ENCODE measurements at regions not wholly inside any gene's neighbourhood (a gene's known extent, or its start where the extent isn't known, plus 50 kb on each side); places are given as distances from the start of the nearest gene placed in this dataset.

DNA sequence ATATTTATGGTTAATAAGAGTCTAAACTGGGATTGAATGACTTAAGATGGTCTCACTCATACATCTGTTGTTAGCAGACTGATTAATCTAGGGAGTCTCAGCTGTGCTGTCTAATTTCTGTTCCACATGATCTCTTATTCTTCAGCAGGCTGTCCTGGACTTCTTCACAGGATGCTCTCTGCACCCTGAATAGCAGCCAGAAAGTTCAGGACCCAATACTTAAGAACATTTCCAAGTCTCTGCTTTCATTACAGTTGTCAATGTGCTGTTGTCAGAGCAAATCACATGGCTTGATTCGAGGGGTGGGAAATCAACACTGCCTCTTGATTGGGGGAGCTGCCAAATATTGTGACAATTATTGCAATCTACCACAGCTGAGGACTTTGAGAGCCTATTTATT is 627.1 kb upstream of the SLC8A1 start:
- no peak for DNase-seq

DNA sequence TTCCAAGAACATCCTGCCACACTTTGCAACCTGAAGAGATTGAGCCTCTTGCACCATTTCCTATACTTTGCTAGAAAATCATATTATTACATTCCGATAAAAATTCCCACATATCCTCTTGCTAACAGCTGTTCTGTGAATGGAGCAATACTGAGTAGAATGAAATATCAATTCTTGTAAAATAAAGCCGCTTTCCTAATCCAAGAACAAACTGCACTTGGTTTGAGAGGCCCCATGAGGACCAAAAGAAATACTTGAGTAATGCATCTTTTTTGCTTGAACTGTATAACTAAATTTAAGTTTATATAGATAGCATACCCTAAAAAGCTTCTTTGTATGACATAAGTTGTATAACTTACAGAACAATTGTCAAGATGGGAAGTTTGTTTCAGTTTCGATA is 632.4 kb upstream of the SLC8A1 start:
- no peak for DNase-seq

DNA sequence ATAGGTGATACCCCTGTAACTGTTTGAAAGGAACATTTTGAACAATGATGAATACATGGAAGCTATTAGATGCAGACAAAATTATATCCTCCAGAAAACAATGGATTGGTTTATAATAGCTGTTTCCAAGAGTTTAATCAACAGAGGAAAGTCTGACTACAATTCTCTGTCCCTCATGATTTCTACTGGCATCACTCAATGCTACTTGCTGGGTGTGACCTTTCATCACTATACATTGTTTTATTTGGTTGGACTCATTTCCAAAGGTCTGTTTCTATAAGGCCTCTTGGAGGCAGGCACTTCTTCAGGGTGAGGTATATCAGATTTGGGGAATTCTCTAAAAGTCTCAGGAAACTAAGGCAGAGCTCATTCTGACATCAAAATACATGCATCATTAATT is 636.1 kb upstream of the SLC8A1 start:
- no peak for DNase-seq

DNA sequence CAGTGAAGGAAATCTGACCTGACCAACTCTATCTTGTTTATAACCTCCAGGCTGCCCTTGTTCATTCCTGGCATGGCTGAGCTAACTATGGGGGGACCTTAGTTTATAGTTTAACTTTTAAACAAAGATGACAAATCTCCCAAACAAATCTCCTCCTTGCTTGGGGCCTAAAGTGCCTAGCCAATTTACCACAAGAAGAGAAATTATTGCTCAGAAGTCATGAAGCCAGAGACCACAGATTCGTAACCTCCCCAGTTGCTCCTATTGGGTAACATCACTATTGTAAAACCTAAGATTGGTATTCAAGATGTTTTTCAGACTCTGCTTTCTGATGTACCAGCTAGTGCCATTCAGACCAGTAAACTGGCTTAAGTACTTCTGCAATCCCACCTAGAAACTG is 649.4 kb upstream of the SLC8A1 start:
- no peak for DNase-seq

DNA sequence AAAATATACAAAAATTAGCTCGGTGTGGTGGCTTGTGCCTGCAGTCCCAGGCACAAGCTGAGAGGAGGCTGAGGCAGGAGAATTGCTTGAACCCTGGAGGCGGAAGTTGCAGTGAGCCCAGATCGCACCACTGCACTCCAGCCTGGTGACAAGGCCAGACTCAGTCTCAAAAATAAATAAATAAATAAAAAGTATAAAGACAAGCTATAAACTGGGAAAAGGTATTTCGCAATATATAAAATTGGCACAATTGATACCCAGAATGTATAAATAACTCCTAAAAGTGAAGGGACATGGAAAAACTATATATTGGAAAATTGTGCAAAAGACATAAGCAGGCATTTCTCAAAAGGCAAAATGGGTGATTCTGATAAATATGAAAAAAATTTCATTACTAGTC is 657.9 kb upstream of the SLC8A1 start:
- DNase-seq = no peak

DNA sequence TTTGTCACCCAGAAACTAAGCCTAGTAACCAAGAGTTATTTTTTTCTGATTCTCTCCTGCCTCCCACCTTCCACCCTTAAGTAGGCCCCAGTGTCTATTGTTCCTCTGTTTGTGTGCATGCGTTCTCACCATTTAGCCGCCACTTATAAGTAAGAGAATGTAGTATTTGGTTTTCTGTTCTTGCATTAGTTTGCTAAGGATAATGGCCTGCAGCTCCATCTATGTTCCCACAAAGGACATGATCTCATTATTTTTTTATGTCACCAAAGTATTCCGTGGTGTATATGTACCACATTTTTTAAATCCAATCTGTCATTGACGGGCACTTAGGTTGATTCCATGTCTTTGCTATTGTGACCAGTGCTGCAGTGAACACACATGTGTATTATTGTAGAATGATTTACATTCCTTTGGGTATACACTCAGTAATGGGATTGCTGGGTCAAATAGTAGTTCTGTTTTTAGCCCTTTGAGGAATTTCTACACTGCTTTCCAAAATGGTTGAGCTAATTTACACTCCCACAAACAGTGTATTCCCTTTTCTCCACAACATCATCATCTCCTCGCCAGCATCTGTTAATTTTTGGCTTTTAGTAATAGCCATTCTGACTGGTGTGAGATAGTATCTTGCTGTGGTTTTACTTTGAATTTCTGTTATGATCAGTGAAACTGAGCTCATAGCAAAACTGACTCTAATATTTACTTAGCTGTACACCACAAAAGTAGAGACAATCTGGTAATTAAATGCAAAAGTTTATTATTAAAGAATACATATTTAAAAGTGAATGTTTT is 660.1 kb upstream of the SLC8A1 start:
- DNase-seq = no peak

DNA sequence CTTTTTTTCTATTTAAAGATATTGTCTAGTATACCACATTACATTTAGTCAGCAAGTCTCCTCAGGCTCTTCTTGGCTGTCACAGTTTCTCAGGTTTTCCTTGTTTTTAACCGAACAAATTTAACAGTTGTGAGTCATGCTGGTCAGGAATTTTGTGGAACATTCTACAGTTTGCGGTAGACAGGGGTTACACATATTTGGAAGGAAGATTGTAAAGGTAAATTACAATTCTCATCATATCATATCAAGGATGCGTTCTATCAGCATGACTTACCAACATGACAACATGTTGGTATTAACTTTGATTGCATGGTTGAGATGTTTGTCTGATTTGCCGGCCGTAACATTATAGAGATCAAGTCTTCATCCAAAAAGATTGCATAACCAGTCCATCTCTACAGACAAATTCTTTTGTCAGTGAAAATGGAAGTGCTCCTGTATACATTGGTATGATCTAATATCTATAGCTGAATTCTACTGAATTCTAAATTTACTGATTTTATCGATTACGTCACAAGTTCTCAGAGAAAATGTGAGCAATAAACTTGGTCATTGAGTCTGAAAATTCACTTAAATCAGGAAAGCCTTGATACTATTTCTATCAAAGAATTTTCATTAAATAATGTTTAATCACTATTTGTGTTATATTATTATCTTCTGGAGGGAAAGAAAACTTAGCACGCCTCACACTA is 664.4 kb upstream of the SLC8A1 start:
- no peak for DNase-seq

DNA sequence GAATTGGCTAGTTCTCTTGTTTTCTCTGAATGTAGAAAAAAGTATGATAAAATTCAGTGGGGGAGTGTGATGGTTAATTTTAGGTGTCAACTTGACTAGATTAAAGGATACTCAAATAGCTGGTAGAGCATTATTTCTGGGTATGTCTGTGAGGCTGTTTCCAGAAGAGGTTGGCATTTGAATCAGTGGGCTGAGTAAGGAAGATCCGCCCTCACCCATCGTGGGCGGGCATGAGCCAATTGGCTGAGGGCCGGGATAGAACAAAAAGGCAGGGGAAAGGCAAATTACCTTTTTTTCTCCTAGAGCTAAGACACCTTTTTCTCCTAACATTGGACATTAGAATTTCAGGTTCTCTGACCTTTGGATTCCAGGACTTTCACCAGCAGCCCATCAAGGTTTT is 667.6 kb upstream of the SLC8A1 start:
- no peak for DNase-seq

DNA sequence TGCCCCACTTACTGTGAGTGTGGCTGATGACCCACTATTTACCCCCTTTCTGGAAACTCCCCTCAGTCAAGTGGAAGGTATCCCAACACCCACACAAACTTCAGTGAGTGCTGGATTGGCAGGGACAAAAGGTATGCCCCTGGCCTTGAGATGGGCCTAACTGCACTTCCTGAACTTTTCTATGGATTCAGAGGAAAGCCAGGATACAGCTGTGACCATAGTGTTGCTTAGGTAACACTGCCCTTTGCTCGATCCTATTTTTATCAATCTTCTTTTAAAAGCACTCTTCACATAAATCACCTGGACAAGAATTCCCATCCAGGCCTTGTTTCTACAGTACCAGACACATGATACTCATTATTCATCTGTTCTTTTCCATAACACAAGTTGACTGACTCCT is 671.5 kb upstream of the SLC8A1 start:
- DNase-seq = no peak

DNA sequence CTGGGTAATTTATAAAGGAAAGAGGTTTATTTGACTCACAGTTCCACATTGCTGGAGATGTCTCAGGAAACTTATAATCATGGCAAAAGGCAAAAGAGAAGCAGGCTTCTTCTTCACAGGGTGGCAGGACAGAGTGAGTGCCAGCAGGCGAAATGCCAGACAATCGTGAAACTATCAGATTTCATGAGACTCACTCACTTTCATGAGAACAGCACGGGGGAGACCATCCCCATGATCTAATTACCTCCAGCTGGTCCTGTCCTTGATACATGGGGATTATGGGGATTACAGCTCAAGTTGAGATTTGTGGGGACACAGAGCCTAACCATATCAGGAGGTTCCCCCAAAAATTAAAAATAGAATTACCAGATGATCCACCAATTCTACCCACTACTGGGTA is 675.5 kb upstream of the SLC8A1 start:
- peak; percentile 33 for DNase-seq

DNA sequence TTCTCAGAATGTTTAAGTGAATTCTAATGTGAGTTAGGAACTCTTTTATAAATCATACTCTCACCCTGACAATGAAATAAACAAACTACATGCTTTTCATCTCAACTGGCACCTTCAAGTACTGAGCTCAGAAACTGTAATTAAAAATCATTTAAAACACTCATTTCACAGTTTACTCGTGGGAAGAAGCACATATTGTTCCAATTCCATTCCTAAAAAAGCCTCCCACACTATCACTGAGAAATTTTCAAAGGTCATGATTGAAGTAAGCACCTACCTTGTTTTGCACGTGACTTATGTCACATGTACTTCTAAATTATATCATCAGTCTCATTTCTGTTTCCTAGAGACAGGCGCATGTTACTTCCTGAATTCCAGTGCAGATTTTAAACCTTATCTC is 678.1 kb upstream of the SLC8A1 start:
- DNase-seq = no peak

DNA sequence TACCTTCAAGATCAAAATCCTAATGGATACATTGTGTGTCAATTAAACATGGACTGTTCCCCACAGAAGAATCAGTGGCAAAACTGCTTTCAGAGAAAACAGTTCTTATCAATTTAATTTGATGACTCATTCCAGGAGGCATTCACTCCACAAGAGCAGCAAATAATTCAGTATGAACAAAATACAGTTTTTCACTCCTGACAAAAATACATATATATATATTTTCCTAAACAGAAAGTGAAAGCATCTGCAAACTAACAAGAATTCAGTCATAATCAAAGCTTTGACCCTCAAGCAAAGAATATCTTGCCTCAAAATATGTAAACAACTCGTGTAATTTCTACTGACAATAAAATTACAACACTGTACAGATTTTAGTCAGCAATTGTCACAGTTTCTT is 685.1 kb upstream of the SLC8A1 start:
- DNase-seq = no peak

DNA sequence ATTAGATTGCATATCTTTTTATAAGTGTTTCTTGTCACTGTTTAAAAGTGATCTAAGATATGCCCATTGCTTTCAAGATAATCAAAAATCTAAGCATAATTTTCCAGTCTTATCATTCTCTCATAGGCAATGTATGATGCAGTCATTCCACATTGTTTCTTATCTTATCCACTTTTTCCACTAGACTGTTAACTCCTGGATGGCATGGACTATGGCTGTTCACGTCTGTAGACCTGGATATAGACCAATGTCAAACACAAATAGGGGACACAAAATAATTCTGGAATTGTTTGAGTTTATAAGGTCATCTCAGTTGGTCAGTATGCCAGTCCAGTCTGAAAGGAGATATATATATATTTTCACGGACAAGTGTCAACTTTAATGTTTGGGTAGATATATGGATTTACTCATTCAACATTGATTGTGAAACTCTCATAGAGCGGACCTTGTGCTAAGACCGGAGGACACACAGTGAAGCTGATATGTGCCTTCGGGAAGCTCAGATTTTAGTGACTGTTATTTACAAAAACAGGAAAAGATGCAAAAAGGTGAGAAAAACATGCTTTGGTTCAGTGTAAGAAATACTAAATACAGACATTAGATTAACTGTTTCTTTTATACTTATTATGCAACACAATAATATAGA is 689.4 kb upstream of the SLC8A1 start:
- no peak for DNase-seq

DNA sequence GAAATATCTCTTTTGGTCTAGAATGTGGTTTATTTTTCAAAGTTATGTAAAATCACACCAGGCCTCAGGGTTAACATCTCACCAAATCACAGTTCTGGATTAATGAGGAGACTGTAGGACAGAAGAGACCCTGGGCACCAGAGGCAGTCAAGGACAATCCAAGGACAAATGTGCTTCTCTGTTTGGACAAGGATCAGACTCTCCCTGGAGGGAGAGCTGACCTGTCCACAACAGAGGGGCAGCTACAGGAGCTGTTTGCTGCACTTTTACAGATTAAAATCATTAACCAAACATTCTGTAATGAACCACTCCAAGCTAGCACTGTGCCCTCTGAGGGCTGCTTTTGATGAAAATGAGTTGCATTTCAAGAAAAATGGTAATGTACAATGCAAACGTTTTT is 690.6 kb upstream of the SLC8A1 start:
- DNase-seq = no peak

DNA sequence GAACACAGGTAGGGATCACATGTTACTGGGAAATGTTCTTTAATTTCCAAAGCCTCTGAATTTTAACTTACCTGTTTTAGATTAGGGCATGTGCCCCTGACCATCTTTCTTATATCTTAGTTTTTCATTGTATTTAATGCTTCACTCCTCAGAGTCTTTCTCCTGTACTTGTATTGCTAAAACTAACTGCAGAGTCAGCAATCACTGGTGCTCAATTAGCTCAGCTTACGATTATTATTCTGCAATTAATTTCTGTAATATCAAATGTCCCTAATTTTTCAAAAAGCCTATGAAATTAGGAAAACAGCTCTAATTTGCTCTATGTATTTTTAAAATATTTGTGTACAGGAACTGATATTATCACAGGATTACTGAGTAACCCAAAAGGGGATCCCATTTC is 693.2 kb upstream of the SLC8A1 start:
- no peak for DNase-seq

DNA sequence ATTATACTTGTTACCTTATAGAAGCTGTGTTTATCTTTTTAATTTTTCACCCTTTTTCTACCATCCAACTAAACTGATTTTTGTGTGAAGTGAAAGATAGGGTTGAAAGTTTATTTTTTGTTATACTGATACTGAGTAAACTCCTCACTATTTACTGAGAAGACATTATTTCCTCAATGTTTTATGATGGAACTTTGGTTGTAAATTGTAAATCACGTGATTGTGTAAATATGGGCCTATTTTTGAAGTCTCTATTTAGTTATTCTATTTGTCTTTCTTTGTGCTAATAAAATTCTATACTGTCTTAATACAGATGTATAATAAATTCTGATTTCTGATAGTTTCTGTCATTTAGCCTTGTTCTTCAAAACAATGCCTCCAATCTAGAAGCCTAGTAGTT is 697.2 kb upstream of the SLC8A1 start:
- no peak for DNase-seq

DNA sequence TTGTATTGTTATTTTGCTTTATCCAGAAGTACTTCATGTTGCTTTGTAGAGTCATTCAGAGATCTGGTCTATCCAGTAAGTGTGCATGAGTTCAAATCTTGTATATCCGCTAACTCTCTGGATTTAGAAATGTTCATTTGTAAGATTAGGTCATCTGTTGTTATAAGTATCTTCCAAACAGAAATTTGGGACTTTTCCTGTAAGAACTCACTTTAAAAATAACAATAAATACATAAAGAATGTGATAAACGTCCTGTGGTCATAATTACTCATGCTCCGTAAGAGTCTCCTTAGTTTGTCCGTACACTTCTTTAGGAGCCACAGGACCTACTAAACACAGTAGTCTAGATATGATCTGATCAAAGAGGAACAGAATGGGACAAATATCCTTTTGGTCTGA is 699.9 kb upstream of the SLC8A1 start:
- no peak for DNase-seq

DNA sequence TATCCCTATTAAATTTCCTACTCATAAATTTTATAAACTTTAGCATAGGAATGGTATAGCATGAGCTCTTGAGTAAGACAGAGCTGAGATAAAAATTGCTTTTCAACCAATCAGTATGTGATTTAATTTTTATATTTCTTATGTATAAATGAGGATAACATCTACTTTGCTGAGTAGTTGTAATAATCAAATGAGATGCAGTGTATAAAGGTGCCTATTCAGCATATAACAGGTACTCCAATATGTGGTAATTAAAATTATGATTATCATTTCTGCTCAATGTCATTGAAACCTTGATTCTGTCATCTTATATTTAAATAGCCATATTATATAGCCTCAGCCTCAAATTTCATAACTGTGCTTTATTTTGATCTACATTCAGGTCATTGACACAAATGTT is 700.4 kb upstream of the SLC8A1 start:
- no peak for DNase-seq

DNA sequence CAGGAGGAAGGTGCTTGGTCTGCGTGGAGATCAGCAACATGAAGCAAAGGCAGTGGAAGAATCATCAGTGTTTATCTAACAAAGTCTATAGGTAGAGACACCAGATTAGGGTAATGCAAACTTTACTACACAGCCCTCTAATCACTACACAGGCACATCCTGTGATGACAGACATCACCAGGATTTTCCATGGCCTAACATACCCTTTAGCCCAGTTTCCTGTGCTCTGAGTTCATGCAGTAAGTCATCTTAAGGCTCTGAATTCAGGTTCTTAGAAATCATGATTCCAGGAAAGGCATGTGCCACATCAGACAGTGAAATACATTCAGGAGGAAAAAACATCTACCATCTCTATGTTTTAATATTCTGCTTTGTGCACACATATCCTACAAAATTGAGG is 708.5 kb upstream of the SLC8A1 start:
- DNase-seq = no peak

DNA sequence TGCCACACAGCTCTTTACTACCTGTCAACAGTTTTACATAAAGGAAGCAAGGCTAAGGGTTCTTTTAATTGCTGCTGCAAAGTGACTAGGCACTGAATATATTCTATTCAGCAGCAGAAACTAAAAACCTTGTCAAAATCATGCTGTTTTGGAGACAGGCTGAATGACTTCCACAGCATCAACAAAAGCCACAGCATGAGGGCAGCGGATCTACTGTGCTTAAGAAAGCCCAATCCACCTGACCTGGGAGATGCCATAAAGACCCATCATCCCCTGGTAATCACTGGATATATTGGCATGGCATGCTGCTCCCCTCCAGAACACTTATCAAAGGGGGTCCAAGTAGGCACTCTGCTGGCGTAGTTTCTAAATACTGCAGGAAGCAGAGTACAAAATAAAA is 715.1 kb upstream of the SLC8A1 start:
- DNase-seq = no peak

DNA sequence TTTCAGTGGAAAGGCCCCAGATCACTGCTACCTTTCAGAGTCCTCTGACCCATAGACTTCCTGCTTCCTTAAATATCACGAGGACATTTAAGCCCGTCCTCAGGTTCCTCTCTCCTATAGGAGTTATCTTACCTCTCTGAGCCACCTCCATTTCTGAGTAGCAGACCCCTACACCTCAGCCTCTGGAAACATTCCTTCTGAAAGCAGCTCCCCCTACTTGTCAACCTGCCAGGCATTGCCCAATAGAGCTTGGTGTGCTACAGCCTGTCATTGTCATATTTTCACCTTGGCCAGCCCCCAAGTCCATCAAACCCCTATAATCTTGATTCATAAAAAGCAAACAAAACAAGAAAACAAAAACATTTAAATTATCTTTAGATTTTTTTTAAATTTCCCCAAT is 717.9 kb upstream of the SLC8A1 start:
- DNase-seq = no peak

DNA sequence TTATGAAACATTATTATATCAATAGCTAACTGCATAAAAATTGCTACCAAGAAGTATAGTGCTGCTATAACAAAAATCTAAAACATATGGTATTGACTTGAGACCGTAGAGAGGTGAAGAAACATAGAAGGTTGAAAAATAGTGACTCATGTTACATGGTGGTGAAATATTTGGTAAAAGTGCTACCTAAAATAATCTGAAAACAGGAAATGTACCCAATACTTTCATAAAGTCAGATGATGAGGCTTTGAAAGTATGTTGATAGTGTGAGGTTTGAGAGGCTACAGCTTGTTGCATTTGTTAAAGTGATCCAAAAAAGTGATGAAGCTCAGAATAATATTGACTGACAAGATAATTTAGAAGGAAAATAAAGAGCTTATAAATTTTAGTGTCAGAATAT is 718.7 kb upstream of the SLC8A1 start:
- DNase-seq = no peak

DNA sequence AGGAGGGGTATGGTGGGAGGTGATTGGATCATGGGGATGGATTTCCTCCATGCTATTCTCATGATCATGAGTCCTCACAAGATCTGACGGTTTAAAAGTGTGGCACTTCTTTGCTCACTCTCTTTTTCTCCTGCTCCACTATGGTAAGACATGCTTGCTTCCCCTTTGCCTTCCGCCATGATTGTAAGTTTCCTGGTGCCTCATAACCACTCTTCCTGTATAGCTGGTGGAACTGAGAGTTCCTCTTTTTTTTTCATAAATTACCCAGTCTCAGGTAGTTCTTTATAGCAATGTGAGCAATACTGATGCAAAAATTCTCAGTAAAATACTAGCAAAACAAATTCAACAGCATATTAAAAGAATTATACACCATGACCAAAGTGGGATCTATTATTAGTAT is 728.5 kb upstream of the SLC8A1 start:
- no peak for DNase-seq

DNA sequence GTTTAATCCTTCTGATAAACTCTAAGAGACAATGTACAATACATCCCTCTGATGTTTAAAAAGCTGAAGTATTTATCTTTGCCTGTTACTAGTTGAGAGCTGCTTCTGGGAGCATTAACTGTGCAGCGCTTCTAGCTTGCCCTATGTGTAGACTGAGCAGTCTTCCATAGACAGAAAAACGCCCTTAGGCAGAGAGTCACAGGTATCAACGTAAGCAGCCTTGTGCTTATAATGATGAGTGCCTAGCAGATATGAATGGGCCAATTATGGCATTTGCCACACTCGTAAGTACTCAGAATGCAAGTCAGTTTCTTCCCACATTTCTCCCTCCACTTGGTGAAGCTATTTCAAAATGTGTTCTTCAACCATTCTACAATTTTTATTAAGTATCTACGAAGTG is 731.1 kb upstream of the SLC8A1 start:
- DNase-seq = peak; percentile 3
